GM19324 (cell line): ENCODE measurements at regions not wholly inside any gene's neighbourhood (a gene's known extent, or its start where the extent isn't known, plus 50 kb on each side); places are given as distances from the start of the nearest gene placed in this dataset.
"Not testable (repeated sequence)": the region's sequence is repeated elsewhere in the genome, so short reads cannot be mapped to it uniquely, and the experiment has no call there.

ENCODE experiments used
- ATAC-seq: cut with Tn5 transposase; IDR thresholded peaks from one replicate; pipeline ENCODE4 v1.9.1; 2021; ENCODE audit warnings: mild to moderate bottlenecking, moderate library complexity; ENCODE audit not compliant: unreplicated experiment, low FRiP score

GRCh38 chr2:168300460-168300859 lies 53.1 kb upstream of the STK39 start:
- no peak for ATAC-seq

DNA sequence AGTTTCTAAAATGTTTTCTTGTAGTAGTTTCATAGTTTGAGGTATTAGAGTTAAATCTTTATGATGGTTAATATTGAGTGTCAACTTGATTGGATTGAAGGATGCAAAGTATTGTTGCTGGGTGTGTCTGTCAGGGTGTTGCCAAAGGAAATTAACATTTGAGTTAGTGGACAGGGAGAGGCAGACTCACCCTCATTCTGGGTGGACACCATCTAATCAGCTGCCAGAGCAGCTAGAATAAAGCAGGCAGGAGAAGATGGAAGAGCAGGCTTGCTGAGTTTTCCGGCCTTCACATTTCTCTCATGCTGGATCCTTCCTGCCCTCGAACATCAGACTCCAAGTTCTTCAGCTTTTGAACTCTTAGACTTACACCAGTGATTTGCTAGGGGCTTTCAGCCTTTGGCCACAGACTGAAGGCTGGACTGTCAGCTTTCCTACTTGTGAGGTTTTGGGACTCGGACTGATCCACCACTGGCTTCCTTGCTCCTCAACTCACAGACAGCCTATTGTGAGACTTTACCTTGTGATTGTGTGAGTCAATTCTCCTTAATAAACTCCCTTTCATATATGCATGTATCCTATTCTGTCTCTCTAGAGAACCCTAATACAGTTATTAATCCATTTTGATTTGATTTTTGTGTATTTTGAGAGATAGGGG lies 56.8 kb upstream of the STK39 start:
- no peak for ATAC-seq

- no peak for ATAC-seq
Measured at GRCh38 chr2:168307379-168307778, 60.0 kb upstream of the STK39 start.

- no peak for ATAC-seq
Measured at GRCh38 chr2:168310580-168310979, 63.2 kb upstream of the STK39 start.

- no peak for ATAC-seq
Measured at GRCh38 chr2:168311261-168311910, 64.0 kb upstream of the STK39 start.

- ATAC-seq, result no peak
Measured at GRCh38 chr2:168312036-168312822, 64.8 kb upstream of the STK39 start.

- ATAC-seq, result no peak
Measured at GRCh38 chr2:168314236-168314635, 66.8 kb upstream of the STK39 start.

DNA sequence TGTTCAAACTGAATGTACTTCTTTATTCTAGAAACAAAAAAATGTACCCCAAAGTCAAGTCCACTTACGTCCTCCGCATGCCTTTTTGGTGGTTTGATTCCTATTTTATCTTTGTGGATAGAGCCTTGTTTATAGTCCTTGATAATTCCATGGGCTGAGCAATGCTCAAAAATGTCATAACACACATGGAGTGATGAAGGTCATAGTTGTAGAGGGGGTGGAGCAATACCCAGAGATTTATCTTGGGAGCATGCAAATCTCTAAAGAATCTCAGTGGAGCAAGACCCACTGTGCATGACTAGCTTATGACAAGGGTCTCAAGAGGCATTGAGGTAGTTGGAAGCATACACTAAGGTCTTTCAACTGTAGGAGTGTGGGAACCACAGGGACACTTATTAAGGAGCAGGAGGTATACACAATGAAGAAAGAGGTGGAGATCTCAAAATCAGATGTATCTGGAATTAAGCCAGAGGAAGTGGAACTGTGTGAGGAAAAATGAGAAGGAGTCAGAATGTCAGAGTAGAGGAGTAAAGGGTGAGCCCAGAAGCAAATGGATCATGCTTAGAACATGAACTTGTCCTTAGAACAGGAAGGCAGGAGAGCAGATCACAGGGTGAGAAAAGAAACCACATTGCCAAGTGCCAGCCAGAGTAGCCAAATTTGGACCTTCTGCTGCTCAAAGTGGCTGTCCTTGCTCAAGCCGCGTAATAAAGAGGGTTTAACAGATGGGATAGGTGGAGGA lies 68.1 kb upstream of the STK39 start:
- ATAC-seq, result no peak

GRCh38 chr2:168316073-168316440 lies 68.7 kb upstream of the STK39 start:
- ATAC-seq, result no peak

DNA sequence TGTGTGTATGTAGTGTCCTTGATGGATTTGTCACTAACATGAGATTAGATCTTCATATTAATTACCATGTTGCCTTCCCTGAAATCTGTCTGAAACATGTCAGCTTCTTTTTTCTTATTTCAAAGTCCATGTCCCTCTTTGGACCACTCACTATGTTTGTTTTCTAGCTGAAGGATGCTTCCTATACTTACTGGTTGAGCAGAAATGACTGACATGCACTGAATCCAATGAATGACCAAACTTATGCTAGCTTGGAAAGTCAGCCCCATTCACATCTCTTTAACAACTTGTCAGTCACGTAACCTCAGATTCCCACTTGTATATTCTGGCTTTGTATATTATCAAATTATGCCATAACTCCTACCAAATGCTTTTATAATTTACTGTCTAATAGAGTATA lies 69.9 kb upstream of the STK39 start:
- ATAC-seq, result no peak

- ATAC-seq, result no peak
Measured at GRCh38 chr2:168320267-168320666, 72.9 kb upstream of the STK39 start.

GRCh38 chr2:168322325-168323007 lies 75.1 kb upstream of the STK39 start:
- no peak for ATAC-seq

DNA sequence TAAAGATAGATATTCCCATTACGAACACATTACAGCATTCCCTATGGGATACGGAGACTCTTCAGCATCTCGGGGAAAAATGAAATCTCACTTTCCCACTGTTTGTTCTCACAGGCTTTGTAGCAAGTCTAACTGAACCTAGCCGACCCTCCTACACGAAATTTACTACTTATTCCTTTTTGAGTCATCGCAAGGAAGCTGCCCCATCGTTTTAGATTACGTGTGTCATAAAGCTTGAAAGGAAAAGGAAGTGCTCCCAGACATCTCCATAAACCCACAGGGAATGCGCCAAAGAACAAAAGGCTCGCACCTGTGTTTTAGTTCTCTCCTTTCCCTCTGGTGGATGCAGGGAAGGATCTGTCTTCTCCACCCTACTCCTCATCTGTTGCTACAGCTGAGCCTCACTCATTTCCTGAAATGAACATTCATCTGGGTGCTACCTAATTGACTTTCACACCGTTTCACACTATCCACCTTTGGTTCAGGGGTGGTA lies 76.2 kb upstream of the STK39 start:
- ATAC-seq, result no peak

GRCh38 chr2:168326572-168326971 lies 79.2 kb upstream of the STK39 start:
- no peak for ATAC-seq

GRCh38 chr2:168327328-168327727 lies 79.9 kb upstream of the STK39 start:
- no peak for ATAC-seq

DNA sequence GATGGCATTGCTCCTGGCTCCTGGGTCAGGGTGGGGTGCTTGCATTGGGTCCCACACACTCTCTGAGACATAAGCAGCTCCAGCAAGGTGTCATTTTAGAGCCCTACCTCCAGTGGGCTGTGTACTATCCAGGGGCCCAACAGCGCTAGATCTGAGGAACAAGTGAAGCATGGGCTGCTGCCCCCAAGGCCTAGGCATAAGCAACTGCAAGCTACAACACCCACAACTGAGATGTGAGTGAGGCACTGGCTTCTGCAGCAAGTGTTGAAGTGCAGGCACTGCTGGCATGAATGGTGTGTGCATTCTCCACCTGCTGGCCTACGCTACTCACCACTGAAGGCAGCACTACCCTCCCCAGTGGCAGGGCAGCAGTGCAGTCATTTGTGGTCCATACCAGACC lies 81.0 kb upstream of the STK39 start:
- ATAC-seq, result no peak

DNA sequence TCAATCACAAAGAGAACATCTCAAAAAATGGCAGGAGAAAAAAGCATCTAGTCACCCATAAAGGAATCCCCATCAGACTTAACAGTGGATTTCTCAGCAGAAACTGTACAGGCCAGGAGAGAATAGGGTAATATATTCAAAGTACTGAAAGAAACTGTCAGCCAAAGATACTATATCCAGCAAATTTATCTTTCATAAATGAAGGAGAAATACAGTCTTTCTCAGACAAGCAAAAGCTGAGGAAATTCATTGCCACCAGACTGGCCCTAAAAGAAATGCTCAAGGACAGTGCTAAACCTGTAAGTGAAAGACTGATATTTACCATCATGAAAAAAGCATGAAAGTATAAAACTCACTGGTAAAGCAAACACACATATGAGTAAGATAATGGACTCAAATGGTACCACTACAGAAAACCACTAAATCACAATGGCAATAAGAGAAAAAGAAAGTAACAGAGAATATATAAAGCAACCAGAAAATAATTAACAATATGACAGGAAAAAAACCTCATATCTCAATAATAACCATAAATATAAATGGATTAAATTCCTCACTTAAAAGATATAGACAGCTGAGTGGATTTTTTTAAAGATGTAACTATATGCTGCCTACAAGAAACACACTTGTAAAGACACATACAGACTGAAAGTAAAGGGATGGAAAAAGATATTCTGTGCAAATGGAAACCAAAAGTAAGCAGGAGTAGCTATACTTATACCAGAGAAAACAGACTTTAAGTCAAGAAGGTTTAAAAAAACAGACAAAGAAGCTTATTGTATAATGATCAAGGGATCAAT lies 83.4 kb upstream of the STK39 start:
- ATAC-seq, result no peak

GRCh38 chr2:168335254-168335653 lies 87.9 kb upstream of the STK39 start:
- not testable (repeated sequence) for ATAC-seq

DNA sequence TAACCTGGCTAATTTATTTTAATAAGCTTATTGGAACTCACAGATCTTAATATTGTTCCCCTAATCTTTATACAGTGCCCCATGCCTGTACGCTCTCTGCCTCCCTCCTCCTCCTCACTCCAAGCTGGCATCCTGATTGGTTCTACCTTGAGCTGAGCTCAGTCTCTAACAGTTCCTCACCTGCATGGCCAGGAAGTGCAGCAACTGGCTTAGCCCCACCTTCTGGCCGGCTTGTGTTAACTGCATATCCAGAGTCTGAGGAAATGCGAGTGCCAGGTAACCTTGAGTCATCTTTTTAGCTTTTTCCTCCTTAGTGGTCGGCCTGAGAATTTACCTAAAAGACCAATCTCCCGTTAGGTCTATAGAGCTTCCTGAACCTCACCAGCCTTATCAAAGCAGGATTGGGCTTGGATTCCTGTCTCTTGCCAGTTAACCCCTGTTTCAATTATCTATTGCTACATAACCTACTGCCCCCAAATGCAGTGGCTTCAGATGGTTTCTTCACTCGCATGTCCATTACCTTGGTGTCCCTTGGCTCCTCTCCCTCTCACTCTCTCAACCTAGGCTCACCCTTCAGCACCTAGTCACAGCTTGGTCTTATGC lies 89.5 kb upstream of the STK39 start:
- ATAC-seq, result peak; percentile 69
